Panc1 (cell line): ENCODE measurements at regions not wholly inside any gene's neighbourhood (a gene's known extent, or its start where the extent isn't known, plus 50 kb on each side); places are given as distances from the start of the nearest gene placed in this dataset.

Experiments
- CTCF ChIP-seq: fragments of 450-650 bp; IDR thresholded peaks from 2 replicates; pipeline ENCODE4 v1.5.1; 2017; ENCODE audit warnings: mild to moderate bottlenecking
- POLR2AphosphoS5 ChIP-seq: IDR thresholded peaks from 2 replicates; pipeline ENCODE4 v1.6.1; 2012; ENCODE audit warnings: mild to moderate bottlenecking, low read depth, low read length, moderate library complexity

GRCh38 chr4:141302924-141303323 lies 82.2 kb downstream of the ZNF330 start:
- TF ChIP-seq CTCF, result no peak
- TF ChIP-seq POLR2AphosphoS5, result no peak
